ENCODE measurements at regions not wholly inside any gene's neighbourhood (a gene's known extent, or its start where the extent isn't known, plus 50 kb on each side); places are given as distances from the start of the nearest gene placed in this dataset.

- H3K27ac ChIP-seq (ENCODE audit: low read depth in 1 of 2, low read length in 2 of 2), result no peak overlapping the region
- POLR2A ChIA-PET, result no interaction called here
- Mint-ChIP-seq H3K9me3 (no peaks in the 10 kb centered on the region), H3K36me3 (ENCODE audit: low read depth) (no peaks in the 10 kb centered on the region), H3K27ac (no peak overlapping the region), H3K27me3 (no peaks in the 10 kb centered on the region), H3K4me1 (ENCODE audit: low read depth) (no peaks in the 10 kb centered on the region), H3K4me3 (no peak overlapping the region)
- H3K4me3 ChIP-seq (ENCODE audit: low read length), result no peak overlapping the region
- CTCF ChIA-PET, result no interaction called here
- no peak for TF ChIP-seq CTCF (IDR thresholded peaks at IDR 0.05)
- no peaks in the 10 kb centered on the region for H3K27me3 ChIP-seq (ENCODE audit: control insufficient read depth in 1 of 2, insufficient read depth in 2 of 2, low read length in 2 of 2)
- DNase-seq (no peak), ATAC-seq (ENCODE audit: poor library complexity) (no peak)
- H3K36me3 ChIP-seq (ENCODE audit: insufficient read depth, low read length), result no peaks in the 10 kb centered on the region
- H3K4me1 ChIP-seq (ENCODE audit: insufficient read depth, low read length), result no peaks in the 10 kb centered on the region
- intact Hi-C loops (cut with DNase I, micrococcal nuclease), result no loop called here
- no peaks in the 10 kb centered on the region for H3K9me3 ChIP-seq (ENCODE audit: control insufficient read depth in 1 of 2, insufficient read depth in 1 of 2, low read length in 2 of 2)
Observed at GRCh38 chr2:107775791-107776190, 50.9 kb upstream of the RGPD4 start.

- ATAC-seq (ENCODE audit: poor library complexity) (no peak), DNase-seq (no peak)
- POLR2A ChIA-PET, result no interaction called here
- no peaks in the 10 kb centered on the region for H3K4me1 ChIP-seq (ENCODE audit: insufficient read depth, low read length)
- Mint-ChIP-seq H3K4me3 (no peak overlapping the region), H3K36me3 (ENCODE audit: low read depth) (no peaks in the 10 kb centered on the region), H3K27ac (no peak overlapping the region), H3K27me3 (no peaks in the 10 kb centered on the region), H3K4me1 (ENCODE audit: low read depth) (no peaks in the 10 kb centered on the region), H3K9me3 (no peaks in the 10 kb centered on the region)
- no peak for TF ChIP-seq CTCF (IDR thresholded peaks at IDR 0.05)
- intact Hi-C loops (cut with DNase I, micrococcal nuclease), result no loop called here
- no peak overlapping the region for H3K4me3 ChIP-seq (ENCODE audit: low read length)
- H3K9me3 ChIP-seq (ENCODE audit: control insufficient read depth in 1 of 2, insufficient read depth in 1 of 2, low read length in 2 of 2), result no peaks in the 10 kb centered on the region
- no peaks in the 10 kb centered on the region for H3K36me3 ChIP-seq (ENCODE audit: insufficient read depth, low read length)
- no peaks in the 10 kb centered on the region for H3K27me3 ChIP-seq (ENCODE audit: control insufficient read depth in 1 of 2, insufficient read depth in 2 of 2, low read length in 2 of 2)
- no peak overlapping the region for H3K27ac ChIP-seq (ENCODE audit: low read depth in 1 of 2, low read length in 2 of 2)
- CTCF ChIA-PET, result no interaction called here
Observed at GRCh38 chr2:107776362-107776761, 50.3 kb upstream of the RGPD4 start.
